ENCODE measurements at regions not wholly inside any gene's neighbourhood (a gene's known extent, or its start where the extent isn't known, plus 50 kb on each side); places are given as distances from the start of the nearest gene placed in this dataset.
"Not testable (repeated sequence)": the region's sequence is repeated elsewhere in the genome, so short reads cannot be mapped to it uniquely, and the experiment has no call there.

DNA sequence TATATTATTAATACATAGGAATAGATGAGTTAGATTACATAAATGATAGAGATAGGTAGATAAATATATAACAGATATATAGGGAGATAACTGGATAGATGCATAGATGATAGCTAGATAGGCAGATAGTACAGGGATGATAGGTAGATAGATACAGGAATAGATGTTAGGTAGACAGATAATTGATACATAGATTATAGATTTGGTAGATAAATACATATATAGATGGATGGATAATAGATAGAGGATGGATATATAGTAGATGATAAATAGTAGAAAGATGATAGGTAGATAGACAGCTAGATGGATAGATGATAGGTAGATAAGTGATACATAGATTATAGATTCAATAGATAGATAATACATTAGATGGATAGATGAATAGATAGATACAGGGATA is 283.6 kb downstream of the SHOX start:
- Histone ChIP-seq H3K36me3 (ENCODE audit: control insufficient read depth, insufficient read depth, low read length) (no peaks in the 10 kb centered on the region), H3K27me3 (ENCODE audit: control insufficient read depth, insufficient read depth, low read length) (no peaks in the 10 kb centered on the region), H3K4me3 (ENCODE audit: low read depth, low read length) (no peak overlapping the region)
- no peak for DNase-seq (ENCODE audit: low read depth)
- TF ChIP-seq, protein P1, sequence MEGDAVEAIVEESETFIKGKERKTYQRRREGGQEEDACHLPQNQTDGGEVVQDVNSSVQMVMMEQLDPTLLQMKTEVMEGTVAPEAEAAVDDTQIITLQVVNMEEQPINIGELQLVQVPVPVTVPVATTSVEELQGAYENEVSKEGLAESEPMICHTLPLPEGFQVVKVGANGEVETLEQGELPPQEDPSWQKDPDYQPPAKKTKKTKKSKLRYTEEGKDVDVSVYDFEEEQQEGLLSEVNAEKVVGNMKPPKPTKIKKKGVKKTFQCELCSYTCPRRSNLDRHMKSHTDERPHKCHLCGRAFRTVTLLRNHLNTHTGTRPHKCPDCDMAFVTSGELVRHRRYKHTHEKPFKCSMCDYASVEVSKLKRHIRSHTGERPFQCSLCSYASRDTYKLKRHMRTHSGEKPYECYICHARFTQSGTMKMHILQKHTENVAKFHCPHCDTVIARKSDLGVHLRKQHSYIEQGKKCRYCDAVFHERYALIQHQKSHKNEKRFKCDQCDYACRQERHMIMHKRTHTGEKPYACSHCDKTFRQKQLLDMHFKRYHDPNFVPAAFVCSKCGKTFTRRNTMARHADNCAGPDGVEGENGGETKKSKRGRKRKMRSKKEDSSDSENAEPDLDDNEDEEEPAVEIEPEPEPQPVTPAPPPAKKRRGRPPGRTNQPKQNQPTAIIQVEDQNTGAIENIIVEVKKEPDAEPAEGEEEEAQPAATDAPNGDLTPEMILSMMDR (IDR thresholded peaks at IDR 0.05; ENCODE audit: insufficient read depth, low read length, poor library complexity, severe bottlenecking): no peak

DNA sequence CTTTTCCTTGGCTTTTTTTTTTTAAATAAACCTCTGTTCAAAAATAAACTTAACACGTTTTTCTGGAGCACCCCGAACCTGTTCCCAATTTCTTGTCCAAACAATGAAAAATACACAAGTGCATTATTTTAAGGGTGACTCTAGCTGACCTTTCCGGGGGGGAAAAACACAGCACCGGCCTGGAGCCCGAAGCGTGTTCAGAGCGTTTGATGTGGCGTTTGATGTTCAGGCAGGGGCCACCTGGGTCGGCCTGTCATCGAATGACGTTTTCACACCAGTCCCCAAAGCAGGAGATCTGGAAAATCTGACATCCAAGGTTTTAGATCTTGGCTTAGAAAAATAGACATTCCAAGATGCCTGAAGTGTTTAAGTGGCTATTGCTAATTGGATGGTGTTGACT is 282.1 kb downstream of the SHOX start:
- H3K4me3 ChIP-seq (ENCODE audit: low read depth, low read length): no peak overlapping the region
- DNase-seq (ENCODE audit: low read depth): no peak
- TF ChIP-seq, protein P1 (IDR thresholded peaks at IDR 0.05; ENCODE audit: insufficient read depth, low read length, poor library complexity, severe bottlenecking): no peak
- H3K36me3 ChIP-seq (ENCODE audit: control insufficient read depth, insufficient read depth, low read length): no peaks in the 10 kb centered on the region
- H3K27me3 ChIP-seq (ENCODE audit: control insufficient read depth, insufficient read depth, low read length): no peaks in the 10 kb centered on the region

DNA sequence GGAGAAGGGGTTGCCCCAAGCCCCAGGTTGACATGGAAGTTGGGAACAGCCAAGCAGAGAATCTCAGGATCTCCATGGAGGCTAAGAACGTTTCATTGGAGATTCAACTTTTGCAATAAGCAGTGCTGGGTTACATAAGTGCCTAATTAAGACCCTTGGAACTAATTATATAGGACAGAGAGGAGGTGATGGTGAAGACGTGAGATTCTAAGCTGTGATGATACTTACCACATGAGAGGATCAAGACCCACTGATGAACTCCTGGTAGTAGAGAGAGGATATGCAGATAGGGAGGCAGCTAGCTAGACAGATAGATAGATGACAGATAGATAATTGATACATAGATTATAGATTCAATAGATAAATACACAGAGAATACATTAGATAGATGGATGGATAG is 278.5 kb downstream of the SHOX start:
- not testable (repeated sequence) for H3K27me3 ChIP-seq (ENCODE audit: control insufficient read depth, insufficient read depth, low read length); DNase-seq (ENCODE audit: low read depth); H3K4me3 ChIP-seq (ENCODE audit: low read depth, low read length); H3K36me3 ChIP-seq (ENCODE audit: control insufficient read depth, insufficient read depth, low read length)

DNA sequence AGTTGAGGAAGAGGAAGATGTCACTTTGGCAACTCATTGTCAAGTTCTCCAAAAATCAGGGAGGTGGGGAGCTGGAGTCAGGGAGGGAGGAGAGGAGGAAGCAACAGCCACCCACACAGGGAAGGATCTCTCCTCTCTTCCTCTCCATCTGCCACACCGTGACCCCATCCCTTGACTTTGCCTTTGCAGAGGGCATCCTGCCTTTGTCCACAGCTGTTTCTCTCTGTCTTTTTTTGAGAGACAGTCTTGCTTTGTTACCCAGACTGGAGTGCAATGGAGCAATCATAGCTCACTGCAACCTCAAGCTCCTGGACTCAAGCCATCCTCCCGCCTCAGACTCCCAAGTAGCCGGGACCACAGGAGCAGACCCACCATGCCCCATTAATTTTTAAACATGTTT is 276.0 kb downstream of the SHOX start:
- H3K4me3 ChIP-seq (ENCODE audit: low read depth, low read length): no peak overlapping the region
- no peaks in the 10 kb centered on the region for H3K36me3 ChIP-seq (ENCODE audit: control insufficient read depth, insufficient read depth, low read length)
- DNase-seq (ENCODE audit: low read depth): no peak
- no peaks in the 10 kb centered on the region for H3K27me3 ChIP-seq (ENCODE audit: control insufficient read depth, insufficient read depth, low read length)
- TF ChIP-seq, protein P1 (IDR thresholded peaks at IDR 0.05; ENCODE audit: insufficient read depth, low read length, poor library complexity, severe bottlenecking): no peak

DNA sequence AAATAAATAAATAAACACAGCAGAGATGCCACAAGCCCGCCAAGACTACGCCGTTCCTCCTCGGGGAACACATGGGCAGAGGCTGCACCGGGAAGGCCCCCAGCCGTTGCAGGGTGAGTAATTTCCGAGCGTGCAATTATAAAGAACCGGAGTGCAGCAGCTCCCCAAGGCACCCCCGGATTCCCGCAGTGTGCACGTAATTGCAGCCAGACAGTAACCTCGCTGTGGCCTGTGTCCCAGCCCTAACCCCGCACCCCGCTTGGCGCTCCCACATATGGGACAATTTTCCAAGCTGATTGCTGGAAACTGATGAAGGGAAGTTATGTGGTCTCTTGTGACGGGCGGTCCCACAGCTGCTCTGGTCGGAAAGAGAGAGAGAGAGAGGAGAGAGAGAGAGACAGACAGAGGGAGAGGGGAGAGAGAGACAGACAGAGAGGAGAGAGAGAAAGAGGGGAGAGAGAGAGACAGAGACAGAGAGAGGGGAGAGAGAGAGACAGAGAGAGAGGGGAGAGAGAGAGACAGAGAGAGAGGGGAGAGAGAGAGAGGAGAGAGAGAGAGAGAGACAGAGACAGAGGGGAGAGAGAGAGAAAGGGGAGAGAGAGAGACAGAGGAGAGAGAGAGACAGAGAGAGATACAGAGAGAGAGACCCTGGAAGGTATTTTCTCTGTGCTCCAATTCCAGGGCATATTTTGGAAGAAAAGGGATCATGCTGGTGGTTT is 275.4 kb downstream of the SHOX start:
- TF ChIP-seq, protein P1 (IDR thresholded peaks at IDR 0.05; ENCODE audit: insufficient read depth, low read length, poor library complexity, severe bottlenecking): no peak
- no peaks in the 10 kb centered on the region for H3K27me3 ChIP-seq (ENCODE audit: control insufficient read depth, insufficient read depth, low read length)
- H3K36me3 ChIP-seq (ENCODE audit: control insufficient read depth, insufficient read depth, low read length): no peaks in the 10 kb centered on the region
- no peak for DNase-seq (ENCODE audit: low read depth)
- H3K4me3 ChIP-seq (ENCODE audit: low read depth, low read length): no peak overlapping the region

DNA sequence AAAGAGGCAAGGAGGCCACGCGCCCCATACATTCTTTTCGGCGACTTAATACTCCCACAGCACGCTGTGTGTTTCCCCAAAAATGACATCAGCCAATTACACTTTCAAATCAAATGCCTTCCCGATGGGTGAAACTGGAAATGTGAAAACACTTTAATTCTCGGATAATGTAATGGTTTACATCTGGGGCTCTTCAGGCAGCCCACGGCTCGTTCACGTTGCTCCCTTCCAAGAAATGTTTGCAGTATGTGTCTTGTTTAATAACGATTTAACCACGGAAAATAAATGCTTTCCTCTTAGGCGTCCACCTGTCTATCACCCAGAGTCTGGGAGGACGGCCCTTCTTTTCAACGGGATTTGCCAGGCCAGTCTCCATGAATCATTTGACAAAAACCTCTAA is 272.5 kb downstream of the SHOX start:
- H3K27me3 ChIP-seq (ENCODE audit: control insufficient read depth, insufficient read depth, low read length): no peaks in the 10 kb centered on the region
- DNase-seq (ENCODE audit: low read depth): no peak
- H3K36me3 ChIP-seq (ENCODE audit: control insufficient read depth, insufficient read depth, low read length): no peaks in the 10 kb centered on the region
- H3K4me3 ChIP-seq (ENCODE audit: low read depth, low read length): no peak overlapping the region
- TF ChIP-seq, protein P1 (IDR thresholded peaks at IDR 0.05; ENCODE audit: insufficient read depth, low read length, poor library complexity, severe bottlenecking): no peak
